ENCODE measurements at regions not wholly inside any gene's neighbourhood (a gene's known extent, or its start where the extent isn't known, plus 50 kb on each side); places are given as distances from the start of the nearest gene placed in this dataset.

- peak; percentile 47 for ATAC-seq
Observed at GRCh38 chr22:27223317-27224177, 566.2 kb downstream of the MIAT start.

GRCh38 chr22:27224485-27225374 lies 567.3 kb downstream of the MIAT start:
- ATAC-seq, result peak; percentile 68

More at GRCh38 chr22:27223317-27224177, 566.2 kb downstream of the MIAT start:
- TF ChIP-seq TSHZ2 (CRISPR knock-in tag; IDR thresholded peaks at IDR 0.05), result no peak
- no peak for TF ChIP-seq GLIS3 (CRISPR knock-in tag; IDR thresholded peaks at IDR 0.05)
- no peak for TF ChIP-seq POU6F1 (CRISPR knock-in tag; IDR thresholded peaks at IDR 0.05; ENCODE audit: borderline replicate concordance, low read depth)
- no peak for TF ChIP-seq OSR1 (CRISPR knock-in tag; IDR thresholded peaks at IDR 0.05)
- TF ChIP-seq TCF4 (CRISPR knock-in tag; IDR thresholded peaks at IDR 0.05; ENCODE audit: borderline replicate concordance), result no peak
- peak; percentile 24 for TF ChIP-seq ISL1 (CRISPR knock-in tag; IDR thresholded peaks at IDR 0.05)
- no peak for TF ChIP-seq ZNF70 (CRISPR knock-in tag; IDR thresholded peaks at IDR 0.05)
- no peak for TF ChIP-seq ESRRG (CRISPR knock-in tag; IDR thresholded peaks at IDR 0.05)
- TF ChIP-seq TOX (CRISPR knock-in tag; IDR thresholded peaks at IDR 0.05; ENCODE audit: borderline replicate concordance), result no peak
- no peak; the same call in 1 of the 2 replicates for TF ChIP-seq PATZ1 (CRISPR knock-in tag; IDR thresholded peaks at IDR 0.05; ENCODE audit: borderline replicate concordance)
- TF ChIP-seq ZFP3 (CRISPR knock-in tag; IDR thresholded peaks at IDR 0.05), result 0 out of 2 replicates have a peak, but pooled peaks have one; percentile 35
- no peak for TF ChIP-seq ZNF565 (CRISPR knock-in tag; conservative IDR thresholded peaks at IDR 0.05; ENCODE audit: low read depth)
- TF ChIP-seq CREB5 (CRISPR knock-in tag; IDR thresholded peaks at IDR 0.05; ENCODE audit: low read depth), result peak; percentile 4; the same call in 1 of the 2 replicates
- no peak for TF ChIP-seq SNAI2 (CRISPR knock-in tag; IDR thresholded peaks at IDR 0.05)
- no peak for TF ChIP-seq PPARA (CRISPR knock-in tag; IDR thresholded peaks at IDR 0.05; ENCODE audit: borderline replicate concordance)
- no peak for TF ChIP-seq ZFP30 (CRISPR knock-in tag; IDR thresholded peaks at IDR 0.05)
- no peak for TF ChIP-seq RARB (CRISPR knock-in tag; IDR thresholded peaks at IDR 0.05)
- TF ChIP-seq ZNF8 (CRISPR knock-in tag; IDR thresholded peaks at IDR 0.05), result no peak

More at GRCh38 chr22:27224485-27225374, 567.3 kb downstream of the MIAT start:
- TF ChIP-seq TCF4 (CRISPR knock-in tag; IDR thresholded peaks at IDR 0.05; ENCODE audit: borderline replicate concordance) (peak; percentile 29; the same call in 1 of the 2 replicates), POU6F1 (CRISPR knock-in tag; IDR thresholded peaks at IDR 0.05; ENCODE audit: borderline replicate concordance, low read depth) (no peak), BACH2 (CRISPR knock-in tag; IDR thresholded peaks at IDR 0.05; ENCODE audit: borderline replicate concordance) (no peak)
